Progenitor cell of endocrine pancreas (in vitro differentiated cells): ENCODE measurements at regions not wholly inside any gene's neighbourhood (a gene's known extent, or its start where the extent isn't known, plus 50 kb on each side); places are given as distances from the start of the nearest gene placed in this dataset.

Source experiments
- DNase-seq: peaks from one replicate; pipeline ENCODE4 v3.0.0; 2021; ENCODE audit warnings: low spot score; ENCODE audit not compliant: unreplicated experiment
- H3K27ac Mint-ChIP-seq: 2 replicates; pipeline ENCODE4 v1.8.0; 2021; ENCODE audit warnings: mild to moderate bottlenecking, moderate library complexity, mixed read lengths
- H3K27me3 Mint-ChIP-seq: 2 replicates; pipeline ENCODE4 v1.8.0; 2021; ENCODE audit warnings: mixed read lengths
- H3K36me3 Mint-ChIP-seq: 2 replicates; pipeline ENCODE4 v1.8.0; 2022; ENCODE audit warnings: mixed read lengths; ENCODE audit not compliant: insufficient read depth
- H3K4me1 Mint-ChIP-seq: 2 replicates; pipeline ENCODE4 v1.8.0; 2021; ENCODE audit warnings: low read depth, mixed read lengths
- H3K4me3 Mint-ChIP-seq: 2 replicates; pipeline ENCODE4 v1.8.0; 2021; ENCODE audit warnings: low read depth, mild to moderate bottlenecking, moderate library complexity, mixed read lengths
- H3K9me3 Mint-ChIP-seq: 2 replicates; pipeline ENCODE4 v1.8.0; 2021; ENCODE audit warnings: low read depth, mixed read lengths
- CTCF ChIP-seq: fragments of 200-600 bp; sonication (generic); IDR thresholded peaks from one replicate; pipeline ENCODE4 v1.5.0; 2021; ENCODE audit warnings: antibody characterized with exemption, mild to moderate bottlenecking; ENCODE audit not compliant: unreplicated experiment

DNA sequence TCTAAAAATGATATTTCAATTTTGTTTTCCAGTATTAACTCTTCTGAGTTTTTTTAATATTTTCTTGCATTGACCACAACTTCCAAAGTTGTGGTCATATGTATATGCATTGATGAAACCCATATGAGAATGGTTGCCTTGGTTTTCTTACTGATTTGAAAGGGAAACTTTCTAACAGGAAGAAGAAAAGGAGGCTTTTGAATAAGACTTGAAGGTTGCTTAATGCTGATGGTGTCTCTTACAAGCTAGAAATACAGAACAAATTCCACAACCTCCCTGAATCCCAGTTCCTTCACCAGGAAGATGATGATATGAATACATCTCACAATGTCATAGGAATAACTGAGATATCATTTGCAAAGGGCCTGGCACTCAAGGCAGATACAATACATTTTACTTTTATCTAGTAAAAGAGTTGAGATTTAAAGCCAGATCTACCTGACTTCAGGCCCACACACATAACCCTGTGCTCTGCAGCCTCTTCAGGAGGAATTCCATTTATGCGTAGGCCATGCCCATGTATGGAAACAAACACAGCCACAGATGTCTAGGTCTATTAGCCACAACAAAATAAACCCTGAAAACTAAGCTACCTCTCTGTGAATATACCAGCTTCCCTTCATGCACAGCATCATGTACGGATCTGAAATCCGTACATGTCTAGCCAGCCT is 165.4 kb upstream of the PLEKHG7 start:
- no peak overlapping the region for H3K27ac Mint-ChIP-seq
- DNase-seq: no peak
- no peaks in the 10 kb centered on the region for H3K27me3 Mint-ChIP-seq
- TF ChIP-seq CTCF: no peak
- peaks cover 4% of the 10 kb centered on the region for H3K9me3 Mint-ChIP-seq
- no peak overlapping the region for H3K4me3 Mint-ChIP-seq
- H3K4me1 Mint-ChIP-seq: peaks cover 25% of the 10 kb centered on the region
- no peaks in the 10 kb centered on the region for H3K36me3 Mint-ChIP-seq

- H3K9me3 Mint-ChIP-seq: peaks cover 4% of the 10 kb centered on the region
- no peak for DNase-seq
- H3K27me3 Mint-ChIP-seq: no peaks in the 10 kb centered on the region
- peaks cover 17% of the 10 kb centered on the region for H3K4me1 Mint-ChIP-seq
- H3K4me3 Mint-ChIP-seq: no peak overlapping the region
- H3K36me3 Mint-ChIP-seq: no peaks in the 10 kb centered on the region
- no peak overlapping the region for H3K27ac Mint-ChIP-seq
- TF ChIP-seq CTCF: no peak
Measured at GRCh38 chr12:92535961-92536360, 166.8 kb upstream of the PLEKHG7 start.

GRCh38 chr12:92533280-92533890 is 169.4 kb upstream of the PLEKHG7 start:
- no peak for TF ChIP-seq CTCF
- Mint-ChIP-seq H3K9me3 (peaks cover 4% of the 10 kb centered on the region), H3K27ac (no peak overlapping the region), H3K4me1 (peaks cover 1% of the 10 kb centered on the region), H3K27me3 (no peaks in the 10 kb centered on the region), H3K4me3 (no peak overlapping the region), H3K36me3 (no peaks in the 10 kb centered on the region)
- DNase-seq: no peak

DNA sequence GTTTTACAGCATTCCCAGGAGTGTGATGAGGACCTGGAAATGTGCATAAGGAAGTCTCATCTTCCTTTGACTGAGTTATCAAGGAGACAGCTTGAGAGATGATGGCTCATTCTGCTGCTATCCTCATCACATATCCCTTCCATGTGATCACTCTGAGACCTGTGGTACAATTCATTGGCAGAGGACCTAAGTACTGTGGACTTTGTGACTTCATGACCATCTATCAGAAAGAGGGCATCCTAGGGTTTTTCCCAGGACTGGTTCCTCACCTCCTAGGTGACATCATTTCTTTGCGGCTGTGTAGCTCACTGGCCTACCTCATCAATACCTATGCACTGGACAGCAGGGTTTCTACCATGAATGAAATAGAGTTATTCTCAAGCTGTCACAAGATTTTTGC is 172.1 kb upstream of the PLEKHG7 start:
- Mint-ChIP-seq H3K27me3 (no peaks in the 10 kb centered on the region), H3K4me1 (peaks cover 4% of the 10 kb centered on the region), H3K4me3 (no peak overlapping the region), H3K27ac (no peak overlapping the region), H3K9me3 (peaks cover 4% of the 10 kb centered on the region), H3K36me3 (no peaks in the 10 kb centered on the region)
- no peak for DNase-seq
- no peak for TF ChIP-seq CTCF

DNA sequence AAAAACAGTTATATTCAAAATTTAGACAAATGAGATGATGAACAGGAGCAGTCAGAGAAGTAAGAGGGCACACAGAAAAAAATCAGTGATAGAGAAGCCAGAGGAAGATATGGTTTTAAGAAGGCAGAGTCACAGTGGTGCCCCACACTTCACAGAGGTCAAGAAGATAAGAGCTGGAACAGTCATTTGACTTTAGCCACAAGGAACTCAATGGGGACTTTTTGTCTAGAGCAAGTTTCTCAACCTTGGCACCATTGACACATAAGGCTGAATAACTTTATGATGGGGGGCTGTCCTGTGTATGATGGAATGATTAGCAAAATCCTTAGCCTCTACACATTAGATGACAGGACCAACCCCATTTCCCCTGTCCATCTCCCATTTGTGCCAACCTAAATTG is 172.8 kb upstream of the PLEKHG7 start:
- Mint-ChIP-seq H3K9me3 (peaks cover 4% of the 10 kb centered on the region), H3K36me3 (no peaks in the 10 kb centered on the region), H3K4me1 (peaks cover 6% of the 10 kb centered on the region), H3K27ac (no peak overlapping the region), H3K27me3 (no peaks in the 10 kb centered on the region), H3K4me3 (no peak overlapping the region)
- no peak for TF ChIP-seq CTCF
- no peak for DNase-seq
